Neural cell (in vitro differentiated cells): ENCODE measurements at regions not wholly inside any gene's neighbourhood (a gene's known extent, or its start where the extent isn't known, plus 50 kb on each side); places are given as distances from the start of the nearest gene placed in this dataset.
A peak's percentile ranks its signal among the peaks of the same experiment; 100 is the strongest.

Experiments used
- H2AFZ ChIP-seq: fragments of 200-600, 300-800 bp; sonication (generic), shearing (Covaris generic); 2 replicates; pipeline ENCODE4 v1.6.0; 2014; ENCODE audit warnings: low read depth, mild to moderate bottlenecking, antibody characterized with exemption, low read length, moderate library complexity
- H3F3A ChIP-seq: fragments of 200-600 bp; shearing (Covaris generic); 2 replicates; pipeline ENCODE4 v1.6.1; 2016; ENCODE audit warnings: mild to moderate bottlenecking, moderate library complexity, mixed read lengths, antibody characterized with exemption, low read length; ENCODE audit not compliant: insufficient read depth, poor library complexity, severe bottlenecking
- H3K27ac ChIP-seq: fragments of 200-600, 300-800 bp; sonication (generic), shearing (Covaris generic); 2 replicates; pipeline ENCODE4 v1.5.1; 2014; ENCODE audit warnings: mild to moderate bottlenecking, low read length, moderate library complexity
- H3K27me3 ChIP-seq: fragments of 300-800, 200-600 bp; sonication (generic), shearing (Covaris generic); 2 replicates; pipeline ENCODE4 v1.6.0; 2014; ENCODE audit warnings: mild to moderate bottlenecking, low read depth, low read length, moderate library complexity; ENCODE audit not compliant: insufficient read depth
- H3K36me3 ChIP-seq: fragments of 300-800, 200-600 bp; sonication (generic), shearing (Covaris generic); 2 replicates; pipeline ENCODE4 v1.5.1; 2014; ENCODE audit warnings: mild to moderate bottlenecking, antibody characterized with exemption, low read length, moderate library complexity; ENCODE audit not compliant: insufficient read depth
- H3K4me2 ChIP-seq: fragments of 300-800, 200-600 bp; sonication (generic), shearing (Covaris generic); 2 replicates; pipeline ENCODE4 v1.6.0; 2014; ENCODE audit warnings: mild to moderate bottlenecking, low read length
- H3K4me3 ChIP-seq: fragments of 300-800, 200-600 bp; sonication (generic), shearing (Covaris generic); 2 replicates; pipeline ENCODE4 v1.5.1; 2014; ENCODE audit warnings: mild to moderate bottlenecking, low read length, moderate library complexity
- H3K79me2 ChIP-seq: fragments of 200-600 bp; shearing (Covaris generic); replicated peaks from 2 replicates; pipeline ENCODE4 v1.6.0; 2014; ENCODE audit warnings: mild to moderate bottlenecking, low read length, moderate library complexity; ENCODE audit not compliant: insufficient read depth
- H3K9ac ChIP-seq: fragments of 300-800, 200-600 bp; sonication (generic), shearing (Covaris generic); 2 replicates; pipeline ENCODE4 v1.6.1; 2016; ENCODE audit warnings: mild to moderate bottlenecking, low read length, mixed read lengths
- H3K9me2 ChIP-seq: fragments of 200-600 bp; shearing (Covaris generic); 2 replicates; pipeline ENCODE4 v1.6.1; 2016; ENCODE audit warnings: mild to moderate bottlenecking, low read length, mixed read lengths; ENCODE audit not compliant: insufficient read depth
- H3K9me3 ChIP-seq: fragments of 200-600, 300-800 bp; sonication (generic), shearing (Covaris generic); 2 replicates; pipeline ENCODE4 v1.6.1; 2016; ENCODE audit warnings: mild to moderate bottlenecking, mixed run types, low read length, moderate library complexity, mixed read lengths
- H4K20me1 ChIP-seq: fragments of 200-600 bp; shearing (Covaris generic); 2 replicates; pipeline ENCODE4 v1.6.1; 2016; ENCODE audit warnings: mild to moderate bottlenecking, mixed run types; ENCODE audit not compliant: insufficient read depth
- EP300 ChIP-seq: fragments of 450-650 bp; conservative IDR thresholded peaks from 2 replicates; pipeline ENCODE4 v1.6.1; 2014; ENCODE audit warnings: antibody characterized with exemption, mild to moderate bottlenecking, moderate library complexity; ENCODE audit not compliant: poor library complexity, severe bottlenecking
- EZH2 ChIP-seq: fragments of 200-600, 300-800 bp; shearing (Covaris generic), sonication (generic); IDR thresholded peaks from 2 replicates; pipeline ENCODE4 v1.6.1; 2014; ENCODE audit warnings: antibody characterized with exemption, low read length, borderline replicate concordance, mild to moderate bottlenecking; ENCODE audit not compliant: insufficient read depth, poor library complexity, severe bottlenecking
- MXI1 ChIP-seq: fragments of 450-650 bp; conservative IDR thresholded peaks from 2 replicates; pipeline ENCODE4 v1.6.1; 2014; ENCODE audit warnings: antibody characterized with exemption, mild to moderate bottlenecking; ENCODE audit not compliant: poor library complexity, severe bottlenecking
- POLR2AphosphoS5 ChIP-seq: IDR thresholded peaks from 2 replicates; pipeline ENCODE4 v1.6.1; 2012
- RAD21 ChIP-seq: fragments of 450-650 bp; conservative IDR thresholded peaks from 2 replicates; pipeline ENCODE4 v1.6.1; 2014; ENCODE audit warnings: antibody characterized with exemption, mild to moderate bottlenecking, moderate library complexity
- SMC3 ChIP-seq: fragments of 450-650 bp; conservative IDR thresholded peaks from 2 replicates; pipeline ENCODE4 v1.6.1; 2014; ENCODE audit warnings: antibody characterized with exemption, mild to moderate bottlenecking, moderate library complexity; ENCODE audit not compliant: poor library complexity
- TAF1 ChIP-seq: IDR thresholded peaks from 2 replicates; pipeline ENCODE4 v1.6.1; 2012; ENCODE audit warnings: low read depth
- TF ChIP-seq, protein P1 (sequence below): fragments of 450-650 bp; IDR thresholded peaks from 2 replicates; pipeline ENCODE4 v1.5.1; 2014; ENCODE audit warnings: antibody characterized with exemption, mild to moderate bottlenecking, moderate library complexity; ENCODE audit not compliant: poor library complexity, severe bottlenecking
- TF ChIP-seq, protein P2 (sequence below): IDR thresholded peaks from 2 replicates; pipeline ENCODE4 v1.6.1; 2012; ENCODE audit warnings: borderline replicate concordance

DNA sequence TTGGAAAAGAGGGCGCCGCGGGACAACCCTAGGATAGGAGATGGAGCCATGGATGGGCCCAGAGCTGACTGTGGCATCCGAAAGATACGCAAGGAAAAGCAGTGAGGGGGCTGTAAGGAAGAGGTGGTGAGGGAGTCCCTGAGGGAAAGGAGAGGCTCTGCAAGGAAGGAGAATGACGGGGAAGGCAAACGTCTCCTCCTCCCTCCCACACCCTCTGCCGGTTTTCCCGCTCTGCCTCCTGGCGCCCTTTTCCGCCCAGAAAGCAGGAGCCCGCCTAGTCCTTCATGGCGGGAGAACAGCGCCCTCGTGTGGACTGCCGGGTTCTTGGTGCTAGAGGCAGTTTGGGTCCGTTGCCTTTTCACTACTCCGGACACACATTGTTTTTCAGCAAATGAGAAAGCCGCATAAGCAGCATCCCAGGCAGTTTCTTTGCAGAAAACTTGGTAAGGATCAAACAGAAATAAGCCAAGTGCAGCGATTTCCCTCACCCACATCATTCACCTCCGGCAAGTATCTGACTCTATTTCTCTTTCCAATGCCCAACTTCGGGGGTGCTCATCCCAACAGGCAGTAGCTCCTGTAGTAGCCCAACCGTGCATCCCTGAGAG, 200.4 kb downstream of the INO80D start:
- no peaks in the 10 kb centered on the region for H4K20me1 ChIP-seq
- no peak overlapping the region for H3K4me3 ChIP-seq
- H3K9ac ChIP-seq, result no peak overlapping the region
- H3K9me3 ChIP-seq, result no peaks in the 10 kb centered on the region
- no peaks in the 10 kb centered on the region for H3K9me2 ChIP-seq
- no peak overlapping the region for H3K4me2 ChIP-seq
- no peak overlapping the region for H3K27ac ChIP-seq
- no peak overlapping the region for H2AFZ ChIP-seq
- TF ChIP-seq TAF1, result no peak
- TF ChIP-seq, protein P1, sequence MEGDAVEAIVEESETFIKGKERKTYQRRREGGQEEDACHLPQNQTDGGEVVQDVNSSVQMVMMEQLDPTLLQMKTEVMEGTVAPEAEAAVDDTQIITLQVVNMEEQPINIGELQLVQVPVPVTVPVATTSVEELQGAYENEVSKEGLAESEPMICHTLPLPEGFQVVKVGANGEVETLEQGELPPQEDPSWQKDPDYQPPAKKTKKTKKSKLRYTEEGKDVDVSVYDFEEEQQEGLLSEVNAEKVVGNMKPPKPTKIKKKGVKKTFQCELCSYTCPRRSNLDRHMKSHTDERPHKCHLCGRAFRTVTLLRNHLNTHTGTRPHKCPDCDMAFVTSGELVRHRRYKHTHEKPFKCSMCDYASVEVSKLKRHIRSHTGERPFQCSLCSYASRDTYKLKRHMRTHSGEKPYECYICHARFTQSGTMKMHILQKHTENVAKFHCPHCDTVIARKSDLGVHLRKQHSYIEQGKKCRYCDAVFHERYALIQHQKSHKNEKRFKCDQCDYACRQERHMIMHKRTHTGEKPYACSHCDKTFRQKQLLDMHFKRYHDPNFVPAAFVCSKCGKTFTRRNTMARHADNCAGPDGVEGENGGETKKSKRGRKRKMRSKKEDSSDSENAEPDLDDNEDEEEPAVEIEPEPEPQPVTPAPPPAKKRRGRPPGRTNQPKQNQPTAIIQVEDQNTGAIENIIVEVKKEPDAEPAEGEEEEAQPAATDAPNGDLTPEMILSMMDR, result peak; percentile 35
- no peaks in the 10 kb centered on the region for H3F3A ChIP-seq
- H3K27me3 ChIP-seq, result no peaks in the 10 kb centered on the region
- H3K36me3 ChIP-seq, result no peaks in the 10 kb centered on the region
- no peaks in the 10 kb centered on the region for H3K79me2 ChIP-seq

DNA sequence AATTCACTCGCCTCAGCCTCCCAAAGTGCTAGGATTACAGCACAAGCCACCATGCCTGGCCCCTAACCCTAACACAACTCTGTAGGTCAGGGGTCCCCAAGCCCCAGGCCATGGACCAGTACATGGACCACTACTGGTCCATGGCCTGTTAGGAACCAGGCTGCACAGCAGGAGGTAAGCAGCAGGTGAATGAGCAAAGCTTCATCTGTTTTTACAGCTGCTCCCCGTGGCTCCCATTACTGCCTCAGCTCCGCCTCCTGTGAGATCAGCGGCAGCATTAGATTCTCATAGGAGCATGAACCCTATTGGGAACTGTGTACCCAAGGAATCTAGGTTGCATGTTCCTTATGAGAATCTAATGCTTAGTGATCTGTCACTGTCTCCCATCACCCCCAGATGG, 201.7 kb downstream of the NRP2 start:
- TF ChIP-seq, protein P2, sequence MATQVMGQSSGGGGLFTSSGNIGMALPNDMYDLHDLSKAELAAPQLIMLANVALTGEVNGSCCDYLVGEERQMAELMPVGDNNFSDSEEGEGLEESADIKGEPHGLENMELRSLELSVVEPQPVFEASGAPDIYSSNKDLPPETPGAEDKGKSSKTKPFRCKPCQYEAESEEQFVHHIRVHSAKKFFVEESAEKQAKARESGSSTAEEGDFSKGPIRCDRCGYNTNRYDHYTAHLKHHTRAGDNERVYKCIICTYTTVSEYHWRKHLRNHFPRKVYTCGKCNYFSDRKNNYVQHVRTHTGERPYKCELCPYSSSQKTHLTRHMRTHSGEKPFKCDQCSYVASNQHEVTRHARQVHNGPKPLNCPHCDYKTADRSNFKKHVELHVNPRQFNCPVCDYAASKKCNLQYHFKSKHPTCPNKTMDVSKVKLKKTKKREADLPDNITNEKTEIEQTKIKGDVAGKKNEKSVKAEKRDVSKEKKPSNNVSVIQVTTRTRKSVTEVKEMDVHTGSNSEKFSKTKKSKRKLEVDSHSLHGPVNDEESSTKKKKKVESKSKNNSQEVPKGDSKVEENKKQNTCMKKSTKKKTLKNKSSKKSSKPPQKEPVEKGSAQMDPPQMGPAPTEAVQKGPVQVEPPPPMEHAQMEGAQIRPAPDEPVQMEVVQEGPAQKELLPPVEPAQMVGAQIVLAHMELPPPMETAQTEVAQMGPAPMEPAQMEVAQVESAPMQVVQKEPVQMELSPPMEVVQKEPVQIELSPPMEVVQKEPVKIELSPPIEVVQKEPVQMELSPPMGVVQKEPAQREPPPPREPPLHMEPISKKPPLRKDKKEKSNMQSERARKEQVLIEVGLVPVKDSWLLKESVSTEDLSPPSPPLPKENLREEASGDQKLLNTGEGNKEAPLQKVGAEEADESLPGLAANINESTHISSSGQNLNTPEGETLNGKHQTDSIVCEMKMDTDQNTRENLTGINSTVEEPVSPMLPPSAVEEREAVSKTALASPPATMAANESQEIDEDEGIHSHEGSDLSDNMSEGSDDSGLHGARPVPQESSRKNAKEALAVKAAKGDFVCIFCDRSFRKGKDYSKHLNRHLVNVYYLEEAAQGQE, result no peak
- no peak for TF ChIP-seq MXI1

DNA sequence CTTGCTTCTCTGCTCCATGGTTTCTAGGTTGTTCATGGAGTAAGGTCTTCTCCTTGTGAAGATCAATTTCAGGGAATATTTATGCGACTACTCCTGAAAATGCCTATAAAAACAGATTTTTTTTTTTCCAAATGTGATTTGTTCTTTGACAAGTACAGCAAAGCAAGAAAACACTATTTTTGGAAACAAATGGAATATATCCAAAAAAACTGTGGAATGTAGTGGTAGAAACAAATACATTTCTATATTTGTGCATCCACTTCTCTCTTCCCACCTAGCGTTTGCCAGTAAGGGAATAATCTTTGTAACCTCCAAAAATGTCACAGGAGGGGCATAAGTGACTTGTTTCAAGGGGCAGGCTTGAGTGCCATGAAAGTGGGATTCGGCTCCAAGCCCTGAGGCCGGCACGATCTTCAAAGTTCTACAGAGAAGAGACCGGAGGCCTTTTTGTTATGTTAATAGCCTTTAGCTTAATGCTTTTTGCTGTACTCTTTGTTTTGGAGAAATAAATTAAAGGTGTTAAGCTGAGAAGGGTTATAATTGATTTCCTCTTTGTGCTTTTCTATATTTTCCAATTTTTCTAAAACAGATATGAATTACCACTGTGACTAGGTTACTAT, 200.6 kb downstream of the NRP2 start:
- Histone ChIP-seq H3K27me3 (no peaks in the 10 kb centered on the region), H3K27ac (no peak overlapping the region), H2AFZ (no peak overlapping the region), H3K4me3 (no peak overlapping the region), H3K9me3 (no peaks in the 10 kb centered on the region), H3F3A (no peaks in the 10 kb centered on the region), H3K4me2 (no peak overlapping the region), H3K9me2 (no peaks in the 10 kb centered on the region), H3K79me2 (no peaks in the 10 kb centered on the region), H3K36me3 (no peaks in the 10 kb centered on the region), H3K9ac (no peak overlapping the region), H4K20me1 (no peaks in the 10 kb centered on the region)
- TF ChIP-seq MXI1, result no peak
- no peak for TF ChIP-seq SMC3
- no peak for TF ChIP-seq RAD21
- no peak for TF ChIP-seq POLR2AphosphoS5
- TF ChIP-seq, protein P1, result no peak
- TF ChIP-seq TAF1, result no peak
- TF ChIP-seq EP300, result no peak
- TF ChIP-seq, protein P2, result no peak
- no peak for TF ChIP-seq EZH2

More for the DNA sequence above, 201.7 kb downstream of the NRP2 start:
- Histone ChIP-seq H3K9me2 (no peaks in the 10 kb centered on the region), H3K27me3 (no peaks in the 10 kb centered on the region), H3K4me3 (no peak overlapping the region), H3F3A (no peaks in the 10 kb centered on the region), H3K4me2 (no peak overlapping the region), H3K36me3 (no peaks in the 10 kb centered on the region), H3K27ac (no peak overlapping the region), H4K20me1 (no peaks in the 10 kb centered on the region), H3K79me2 (no peaks in the 10 kb centered on the region), H3K9me3 (no peaks in the 10 kb centered on the region), H2AFZ (no peak overlapping the region), H3K9ac (no peak overlapping the region)
